Stimulated activated CD8-positive, alpha-beta memory T cell treated with anti-CD3 and anti-CD28 coated beads, Interleukin-4, amount 100 ng/mL, for 24 hours (primary cell): ENCODE measurements at regions not wholly inside any gene's neighbourhood (a gene's known extent, or its start where the extent isn't known, plus 50 kb on each side); places are given as distances from the start of the nearest gene placed in this dataset.
A peak's percentile ranks its signal among the peaks of the same experiment; 100 is the strongest.

ENCODE experiments used
- DNase-seq: peaks from one replicate; pipeline ENCODE4 v3.0.0-alpha.2; 2020; ENCODE audit warnings: low read depth

GRCh38 chr18:77573571-77573970 lies 323.9 kb downstream of the GALR1 start:
- DNase-seq = no peak

- DNase-seq = no peak
These were observed 341.4 kb downstream of the GALR1 start for GRCh38 chr18:77590943-77591515.

GRCh38 chr18:77597726-77598125 lies 348.1 kb downstream of the GALR1 start:
- DNase-seq = no peak

- DNase-seq = no peak
These were observed 351.0 kb downstream of the GALR1 start for GRCh38 chr18:77600674-77601073.

GRCh38 chr18:77601567-77601966 lies 351.9 kb downstream of the GALR1 start:
- no peak for DNase-seq

GRCh38 chr18:77607087-77607486 lies 357.4 kb downstream of the GALR1 start:
- no peak for DNase-seq

GRCh38 chr18:77608807-77609206 lies 359.2 kb downstream of the GALR1 start:
- no peak for DNase-seq

GRCh38 chr18:77617694-77618093 lies 368.0 kb downstream of the GALR1 start:
- no peak for DNase-seq

GRCh38 chr18:77619525-77619924 lies 369.9 kb downstream of the GALR1 start:
- no peak for DNase-seq

- DNase-seq = no peak
These were observed 372.5 kb downstream of the GALR1 start for GRCh38 chr18:77622009-77622692.

GRCh38 chr18:77632758-77633157 lies 383.1 kb downstream of the GALR1 start:
- no peak for DNase-seq

GRCh38 chr18:77634494-77634893 lies 384.8 kb downstream of the GALR1 start:
- no peak for DNase-seq

GRCh38 chr18:77635451-77635850 lies 385.8 kb downstream of the GALR1 start:
- no peak for DNase-seq

GRCh38 chr18:77635858-77636257 lies 386.2 kb downstream of the GALR1 start:
- DNase-seq = no peak

- DNase-seq = no peak
These were observed 395.7 kb downstream of the GALR1 start for GRCh38 chr18:77645170-77645872.

- no peak for DNase-seq
These were observed 397.8 kb downstream of the GALR1 start for GRCh38 chr18:77647472-77647871.

GRCh38 chr18:77648411-77648810 lies 398.8 kb downstream of the GALR1 start:
- DNase-seq = no peak

GRCh38 chr18:77650799-77651385 lies 401.2 kb downstream of the GALR1 start:
- peak; percentile 46 for DNase-seq

GRCh38 chr18:77651441-77651840 lies 401.8 kb downstream of the GALR1 start:
- DNase-seq = no peak

- DNase-seq = no peak
These were observed 404.1 kb downstream of the GALR1 start for GRCh38 chr18:77653792-77654191.

- no peak for DNase-seq
These were observed 404.7 kb downstream of the GALR1 start for GRCh38 chr18:77654302-77654701.

- DNase-seq = no peak
These were observed 408.1 kb downstream of the GALR1 start for GRCh38 chr18:77657651-77658298.

GRCh38 chr18:77658299-77658662 lies 408.6 kb downstream of the GALR1 start:
- DNase-seq = no peak
